Transverse colon (tissue), 4 donors: ENCODE measurements at regions not wholly inside any gene's neighbourhood (a gene's known extent, or its start where the extent isn't known, plus 50 kb on each side); places are given as distances from the start of the nearest gene placed in this dataset.

Source experiments
- CTCF ChIP-seq, 5 experiments: fragments of 200-600 bp in 3 of 5; fragments of 450-650 bp in 2 of 5; sonication (generic) in 3 of 5; IDR thresholded peaks; 1 replicate in 2 of 5; 2 replicates in 3 of 5; pipeline ENCODE4 v1.5.1; 2016 to 2017; ENCODE audit warnings: antibody characterized with exemption in 5 of 5, inconsistent platforms in 3 of 5, mild to moderate bottlenecking in 2 of 5, moderate library complexity in 1 of 5
- POLR2AphosphoS5 ChIP-seq, 3 donors: sonication (generic); formaldehyde crosslinking; IDR thresholded peaks; one replicate each; pipeline ENCODE4 v1.6.1; 2016; ENCODE audit warnings: antibody characterized with exemption in 3 of 3

DNA sequence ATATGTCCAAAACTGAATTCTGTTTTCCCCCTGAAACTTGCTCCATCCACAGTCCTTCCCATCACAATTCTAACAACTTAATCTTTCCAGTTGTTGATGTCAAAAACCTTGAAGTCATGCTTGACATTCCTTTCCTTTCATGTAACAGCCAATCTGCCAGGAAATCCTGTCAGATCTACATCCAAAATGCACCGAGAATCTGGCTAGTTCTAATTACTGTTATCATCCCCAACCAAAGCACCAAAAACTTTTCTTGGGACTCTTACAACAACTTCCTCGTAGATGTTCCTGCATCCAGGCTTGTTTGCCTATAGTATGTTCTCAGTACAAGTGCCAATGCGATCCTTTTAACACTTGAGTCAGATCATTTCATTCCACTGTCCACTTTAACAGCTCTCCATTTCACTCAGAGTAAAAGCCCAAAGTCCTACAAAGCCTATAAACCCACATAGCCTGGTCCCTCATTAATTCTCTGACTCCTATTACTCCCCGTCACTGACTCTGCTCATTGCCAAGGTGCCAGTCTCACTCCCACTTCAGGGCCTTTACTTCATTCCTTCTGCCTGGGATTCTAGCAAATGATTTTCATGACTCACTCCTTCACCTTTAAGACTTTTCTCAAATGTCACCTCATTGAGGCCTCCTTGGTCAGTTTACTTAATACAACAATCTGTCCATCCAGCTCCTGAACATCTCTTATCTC lies 493.2 kb upstream of the NFIA start:
- no peak for TF ChIP-seq POLR2AphosphoS5 (IDR thresholded peaks at IDR 0.05)
- no peak for TF ChIP-seq CTCF (IDR thresholded peaks at IDR 0.05)
